Fibroblast of skin of back (primary cell): ENCODE measurements at regions not wholly inside any gene's neighbourhood (a gene's known extent, or its start where the extent isn't known, plus 50 kb on each side); places are given as distances from the start of the nearest gene placed in this dataset.
A peak's percentile ranks its signal among the peaks of the same experiment; 100 is the strongest.

Source experiments
- DNase-seq: peaks from one replicate; pipeline ENCODE4 v3.0.0-alpha.2; 2013

DNA sequence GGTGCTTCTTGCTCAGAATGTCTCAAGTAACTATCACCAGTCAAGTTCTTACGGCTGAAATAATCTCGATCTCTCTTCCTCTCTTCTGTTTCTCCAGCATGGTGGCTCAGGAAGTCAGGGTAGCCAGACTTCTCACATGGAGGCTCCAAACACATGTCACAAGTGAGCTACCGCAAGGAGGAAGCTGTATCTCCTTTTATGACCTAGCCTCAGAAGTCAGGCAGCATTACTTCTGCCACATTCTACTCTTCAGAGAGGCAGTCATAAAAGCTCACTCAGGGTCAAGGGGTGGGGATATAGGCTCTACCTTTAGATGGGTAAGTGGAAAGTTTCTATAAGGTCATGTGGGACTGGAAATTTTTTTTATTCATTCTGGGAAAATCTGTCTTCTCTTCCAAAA, 86.6 kb upstream of the NEO1 start:
- no peak for DNase-seq

DNA sequence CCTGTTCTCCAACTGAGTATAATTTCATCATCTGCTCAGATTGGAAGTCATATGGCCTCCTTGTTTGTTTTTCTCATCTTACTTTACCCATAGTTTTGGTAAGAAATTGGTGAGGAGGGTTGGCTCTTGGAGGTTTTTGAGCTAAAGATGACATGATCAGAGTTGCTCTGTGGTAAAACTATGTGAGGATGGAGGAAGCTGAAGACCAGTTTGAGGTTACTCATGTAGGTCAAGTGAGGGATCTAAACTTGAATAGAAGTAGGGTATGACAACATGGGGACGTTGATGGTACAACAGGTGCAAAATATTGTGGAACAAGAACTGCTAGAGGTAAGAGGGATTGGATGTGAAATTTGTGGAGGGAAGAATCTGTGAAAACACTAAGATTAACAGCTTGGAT, 87.7 kb upstream of the NEO1 start:
- no peak for DNase-seq

DNA sequence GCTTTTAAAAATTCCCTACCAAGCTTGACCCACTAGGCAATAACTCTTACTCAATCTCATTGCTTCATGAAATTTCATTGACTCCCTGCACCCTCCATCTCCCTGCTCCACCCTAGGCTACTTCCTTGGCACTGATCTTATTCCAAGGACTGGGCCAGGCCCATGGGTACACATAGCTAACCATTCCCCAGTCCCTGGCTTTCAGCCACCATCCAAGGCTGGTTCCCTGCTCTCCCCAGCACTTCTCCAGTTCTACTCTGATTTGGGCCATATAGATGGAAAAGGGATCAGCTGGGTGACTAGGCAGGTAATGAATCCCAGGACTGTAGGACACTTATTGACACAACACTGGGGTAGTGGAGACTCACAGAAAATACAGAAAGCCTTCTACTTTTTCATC, 88.1 kb upstream of the NEO1 start:
- no peak for DNase-seq

GRCh38 chr15:72962054-72962702, 90.1 kb upstream of the NEO1 start:
- no peak for DNase-seq

DNA sequence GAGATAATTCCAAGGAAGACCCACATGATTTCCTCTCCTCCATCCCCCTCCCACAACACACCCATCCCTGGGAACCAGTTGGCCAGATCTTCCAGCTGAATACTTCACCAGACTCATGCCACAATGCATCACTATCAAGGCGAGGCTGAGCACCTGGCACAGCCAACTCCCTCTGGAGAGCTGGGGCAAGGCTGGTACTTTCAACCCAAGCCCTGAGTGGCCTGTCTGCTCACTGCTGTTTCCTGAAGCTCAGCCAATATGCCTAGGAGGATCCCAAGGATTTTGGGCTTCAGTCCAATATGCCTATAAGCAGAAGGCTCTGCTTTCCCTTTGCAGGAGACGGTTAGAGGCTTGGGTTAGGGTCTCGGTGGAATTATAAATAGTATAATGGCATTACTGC, 90.9 kb upstream of the NEO1 start:
- DNase-seq, result no peak

DNA sequence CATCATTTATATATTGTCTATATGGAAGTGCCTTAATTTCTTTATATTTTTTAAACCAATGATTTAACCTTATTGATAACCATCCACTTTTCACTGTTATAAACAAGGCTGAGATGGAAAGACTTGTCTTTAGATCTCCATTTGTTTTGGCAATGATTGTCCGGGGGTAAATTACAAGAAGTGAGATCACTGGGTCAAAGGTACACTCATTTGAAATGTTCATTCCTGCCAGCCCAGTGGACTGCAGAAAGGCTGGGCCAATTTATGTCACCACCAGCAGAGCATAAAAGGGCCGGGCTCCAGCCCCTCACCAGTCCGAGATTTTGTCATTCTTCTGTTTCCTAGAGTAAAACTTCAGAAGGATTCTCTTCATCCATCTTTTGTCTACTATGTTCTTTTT, 93.6 kb upstream of the NEO1 start:
- DNase-seq, result no peak

DNA sequence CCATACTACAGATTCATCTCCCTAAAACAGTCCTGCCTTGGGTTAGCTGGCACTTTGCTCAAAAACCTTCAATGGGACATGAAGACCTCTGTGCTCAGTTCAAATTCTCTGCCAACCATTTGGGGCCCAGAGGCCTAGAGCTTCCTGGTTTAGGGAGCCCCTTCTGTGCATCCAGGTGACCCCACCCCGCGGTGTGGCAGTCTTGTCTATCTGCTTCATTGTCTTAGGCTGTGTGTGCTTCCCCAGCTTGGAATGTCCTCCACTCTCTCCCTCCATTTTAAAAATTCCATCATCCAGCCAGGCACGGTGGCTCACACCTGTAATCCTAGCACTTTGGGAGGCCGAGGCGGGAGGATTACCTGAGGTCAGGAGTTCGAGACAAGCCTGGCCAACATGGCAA, 99.0 kb upstream of the NEO1 start:
- DNase-seq, result no peak

- no peak for DNase-seq
Measured at GRCh38 chr15:72952151-72952550, 100.1 kb upstream of the NEO1 start.

DNA sequence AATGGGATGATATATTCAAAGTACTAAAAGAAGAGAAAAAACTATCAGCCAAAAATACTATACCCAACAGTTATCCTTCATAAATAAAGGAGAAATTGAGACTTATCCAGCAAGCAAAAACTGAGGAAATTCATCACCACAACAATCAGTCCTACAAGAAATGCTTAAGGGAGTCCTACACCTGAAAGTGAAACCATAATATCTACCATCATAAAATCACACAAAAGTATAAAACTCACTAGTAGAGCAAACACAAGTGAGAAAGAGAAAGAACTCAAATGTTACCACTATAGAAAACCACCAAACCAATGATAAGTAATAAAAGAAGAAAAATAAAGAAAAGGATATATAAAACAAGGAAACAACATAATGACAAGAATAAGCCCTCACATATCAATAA, 103.6 kb upstream of the NEO1 start:
- DNase-seq, result no peak

GRCh38 chr15:72947709-72948108, 104.6 kb upstream of the NEO1 start:
- no peak for DNase-seq

- no peak for DNase-seq
Measured at GRCh38 chr15:72944565-72944964, 107.7 kb upstream of the NEO1 start.

DNA sequence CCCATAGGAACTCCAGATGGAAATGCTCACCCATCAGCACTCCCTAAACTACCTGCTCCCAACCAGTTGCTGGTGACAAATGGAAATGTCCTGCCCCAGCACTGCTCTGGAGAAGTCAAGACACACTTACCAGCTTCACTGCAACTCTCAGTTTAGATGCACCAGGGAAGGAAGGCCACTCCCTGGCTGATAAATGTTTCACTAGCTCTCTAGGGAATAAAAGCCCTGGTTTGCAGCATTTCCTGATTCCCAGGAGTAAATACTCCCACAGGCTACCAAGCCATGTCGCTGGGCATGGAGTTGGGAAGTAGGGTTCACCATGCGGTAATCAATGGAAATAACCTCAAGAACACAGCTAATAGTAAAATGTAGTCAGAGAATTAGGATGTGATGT, 112.0 kb upstream of the NEO1 start:
- DNase-seq, result no peak

GRCh38 chr15:72939514-72940228, 112.6 kb upstream of the NEO1 start:
- DNase-seq, result no peak

GRCh38 chr15:72936691-72937679, 115.3 kb upstream of the NEO1 start:
- DNase-seq, result no peak

DNA sequence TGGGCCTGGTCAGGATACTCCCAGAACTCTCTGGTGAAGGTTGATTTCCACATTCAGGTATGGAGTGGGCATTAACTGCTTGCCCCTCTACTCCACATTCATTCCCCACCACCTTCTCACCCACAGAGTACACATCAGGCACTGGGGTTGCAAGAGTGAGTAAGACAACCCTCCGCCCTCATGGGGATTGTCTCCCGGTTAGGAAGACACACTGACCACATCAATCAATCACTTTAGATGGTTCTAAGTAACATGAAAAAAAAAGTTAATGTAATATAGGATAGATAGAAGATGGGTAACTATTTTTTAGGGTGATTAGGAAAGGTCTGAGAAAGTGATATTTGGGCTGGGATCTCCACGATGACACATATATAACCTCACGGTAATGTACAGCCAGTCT, 116.0 kb upstream of the NEO1 start:
- DNase-seq, result no peak

GRCh38 chr15:72935521-72935920, 116.7 kb upstream of the NEO1 start:
- DNase-seq, result no peak

DNA sequence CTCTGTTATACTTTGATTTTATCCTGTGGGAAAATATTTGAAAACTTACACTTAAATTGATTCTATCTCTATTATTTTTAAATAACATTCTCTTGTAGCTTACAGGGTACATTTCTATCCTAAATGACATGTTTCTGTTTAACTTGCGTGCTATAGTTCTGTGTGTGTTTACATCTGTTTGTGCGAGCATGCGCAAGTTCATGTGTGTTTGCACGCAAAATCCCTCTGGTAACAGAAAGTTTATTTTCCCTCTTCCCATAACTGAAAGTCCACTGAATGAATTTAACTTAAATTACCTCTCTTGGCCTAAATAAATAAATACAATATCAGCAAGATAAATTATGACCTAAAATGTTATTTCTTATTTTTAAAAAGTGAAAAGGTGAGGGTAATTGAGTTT, 117.3 kb upstream of the NEO1 start:
- DNase-seq, result no peak

DNA sequence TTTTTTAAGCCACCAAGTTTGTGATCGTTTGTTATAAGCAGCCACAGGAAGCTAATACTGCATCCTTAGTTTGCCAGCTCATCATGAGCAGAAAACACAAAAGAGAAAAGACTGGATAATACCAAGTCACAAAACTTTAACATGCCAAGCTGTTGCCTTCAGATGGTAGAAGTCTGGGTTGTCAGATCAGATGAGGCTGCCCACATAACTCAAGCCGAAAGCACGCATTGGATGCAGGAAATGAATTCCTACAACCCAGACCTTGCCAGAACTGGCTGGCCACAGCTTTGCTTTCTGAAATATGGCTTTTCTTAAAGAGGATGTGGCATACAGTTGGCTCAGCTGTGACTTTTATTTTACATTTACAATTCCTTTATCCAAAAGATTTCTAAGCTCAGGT, 118.3 kb upstream of the NEO1 start:
- DNase-seq, result peak; percentile 57

- DNase-seq, result no peak
Measured at GRCh38 chr15:72932472-72932871, 119.8 kb upstream of the NEO1 start.

GRCh38 chr15:72927451-72927850, 124.8 kb upstream of the NEO1 start:
- no peak for DNase-seq

- DNase-seq, result peak; percentile 41
Measured at GRCh38 chr15:72925661-72926060, 126.6 kb upstream of the NEO1 start.

GRCh38 chr15:72923289-72923688, 129.0 kb upstream of the NEO1 start:
- DNase-seq, result no peak

- DNase-seq, result no peak
Measured at GRCh38 chr15:72920551-72920950, 131.7 kb upstream of the NEO1 start.
